22Rv1 (cell line): ENCODE measurements at regions not wholly inside any gene's neighbourhood (a gene's known extent, or its start where the extent isn't known, plus 50 kb on each side); places are given as distances from the start of the nearest gene placed in this dataset.

ENCODE experiments used
- CTCF ChIP-seq: fragments of 450-650 bp; IDR thresholded peaks from 2 replicates; pipeline ENCODE4 v1.5.1; 2017; ENCODE audit warnings: mild to moderate bottlenecking
- ZFX ChIP-seq: fragments of 450-650 bp; IDR thresholded peaks from 2 replicates; pipeline ENCODE4 v1.6.1; 2017; ENCODE audit warnings: antibody characterized with exemption, borderline replicate concordance

DNA sequence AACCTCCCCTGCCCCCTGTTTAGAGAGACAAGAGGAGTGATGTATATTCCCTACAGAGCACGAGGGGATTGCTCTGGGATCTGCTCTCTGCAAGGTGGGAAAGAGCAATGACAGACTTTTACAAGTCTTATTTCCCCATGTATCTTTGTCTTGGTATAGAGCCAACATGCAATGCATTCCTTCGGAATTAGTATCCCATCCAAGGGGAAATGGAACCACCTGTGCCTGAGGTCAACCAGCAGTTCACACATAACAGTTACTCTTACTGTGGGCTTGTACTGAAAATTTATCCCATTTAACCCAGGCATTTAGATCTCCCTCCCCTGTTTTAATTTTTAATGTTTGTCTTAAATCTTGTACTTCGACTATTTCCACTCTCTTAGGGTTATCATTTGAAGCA is 250.4 kb downstream of the C6orf118 start:
- no peak for TF ChIP-seq CTCF
- TF ChIP-seq ZFX, result no peak
